MG63 (cell line): ENCODE measurements at regions not wholly inside any gene's neighbourhood (a gene's known extent, or its start where the extent isn't known, plus 50 kb on each side); places are given as distances from the start of the nearest gene placed in this dataset.

Experiments used
- DNase-seq: peaks from one replicate; pipeline ENCODE4 v3.0.0-alpha.2; 2020
- H3K27me3 ChIP-seq: fragments of 250-450 bp; sonication (Bioruptor Pico); 2 replicates; pipeline ENCODE4 v1.5.1; 2020; ENCODE audit warnings: mild to moderate bottlenecking, moderate library complexity
- H3K36me3 ChIP-seq: fragments of 250-450 bp; sonication (Bioruptor Pico); 2 replicates; pipeline ENCODE4 v1.5.1; 2020; ENCODE audit warnings: mild to moderate bottlenecking, moderate library complexity
- H3K4me3 ChIP-seq: fragments of 250-450 bp; sonication (Bioruptor Pico); 2 replicates; pipeline ENCODE4 v1.5.1; 2020; ENCODE audit warnings: mild to moderate bottlenecking, moderate library complexity
- H3K9me3 ChIP-seq: fragments of 250-450 bp; sonication (Bioruptor Pico); 2 replicates; pipeline ENCODE4 v1.5.1; 2020; ENCODE audit warnings: mild to moderate bottlenecking, moderate library complexity

DNA sequence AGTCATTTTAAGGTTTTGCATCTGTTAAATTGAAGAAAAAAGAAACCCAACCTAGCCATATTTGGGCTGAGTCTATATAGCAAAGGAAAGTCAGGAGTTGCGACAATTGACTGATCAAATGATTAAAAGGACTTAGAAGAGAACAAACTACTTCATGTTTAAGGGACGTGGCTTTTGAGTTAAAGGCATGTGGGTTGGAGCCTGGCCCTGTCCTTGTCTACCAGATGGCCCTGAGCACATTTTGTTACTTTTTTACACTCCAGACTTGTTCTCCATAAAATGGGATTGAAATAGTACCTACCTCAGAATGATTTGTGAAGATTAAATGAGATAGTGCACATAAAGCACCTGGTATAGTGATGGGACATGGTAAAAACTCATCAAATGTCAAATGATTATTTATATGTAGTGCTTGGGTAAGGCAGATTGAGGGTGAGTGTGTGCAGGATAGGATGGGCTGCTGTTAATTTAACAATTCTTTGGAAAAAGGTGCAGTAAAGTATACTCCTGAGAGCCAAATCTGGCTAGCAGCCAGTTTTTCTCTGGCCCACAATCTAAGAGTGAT lies 168.3 kb downstream of the KIF20B start:
- Histone ChIP-seq H3K27me3 (peaks cover 2% of the 10 kb centered on the region; the same call in 1 of the 2 replicates), H3K36me3 (no peaks in the 10 kb centered on the region), H3K9me3 (no peaks in the 10 kb centered on the region), H3K4me3 (no peak overlapping the region)
- DNase-seq: no peak

DNA sequence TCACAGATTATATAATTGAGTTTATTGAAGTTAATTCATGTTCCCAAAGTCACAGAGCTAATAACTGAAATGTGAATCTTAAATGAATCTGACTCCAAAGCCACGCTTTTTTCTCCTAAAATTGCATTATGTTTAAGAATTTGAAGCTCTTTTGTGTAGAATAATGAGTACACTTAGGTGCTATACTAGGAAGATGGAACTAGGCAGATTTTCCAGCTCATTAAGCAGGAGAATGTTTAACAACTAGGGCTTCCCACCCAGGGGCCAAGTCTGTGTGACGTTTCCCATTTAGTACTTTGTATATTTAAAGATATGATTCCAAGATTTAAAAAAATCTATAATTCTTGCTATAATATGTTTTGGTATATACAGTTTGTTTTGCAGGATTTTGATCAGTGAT lies 169.5 kb downstream of the KIF20B start:
- Histone ChIP-seq H3K36me3 (no peaks in the 10 kb centered on the region), H3K4me3 (no peak overlapping the region), H3K9me3 (no peaks in the 10 kb centered on the region), H3K27me3 (peaks cover 2% of the 10 kb centered on the region; the same call in 1 of the 2 replicates)
- DNase-seq: no peak

DNA sequence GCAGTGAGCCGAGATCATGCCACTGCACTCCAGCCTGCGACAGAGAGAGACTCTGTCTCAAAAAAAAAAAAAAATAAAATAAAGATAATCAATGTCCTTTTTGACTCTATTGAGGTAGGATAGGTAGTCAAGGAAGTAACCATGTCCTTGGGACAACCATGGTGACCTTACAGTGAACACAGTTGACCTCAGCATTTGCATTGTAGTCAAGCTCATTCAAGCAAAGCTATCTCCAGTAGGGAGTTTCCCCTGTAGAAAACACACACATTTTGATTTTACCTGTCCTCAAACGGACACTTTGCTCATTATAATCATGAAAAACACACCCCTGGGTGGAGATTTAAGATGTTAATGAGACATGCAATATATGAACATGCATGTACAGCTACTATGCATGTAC lies 171.7 kb downstream of the KIF20B start:
- Histone ChIP-seq H3K9me3 (no peaks in the 10 kb centered on the region), H3K4me3 (no peak overlapping the region), H3K36me3 (no peaks in the 10 kb centered on the region), H3K27me3 (peaks cover 2% of the 10 kb centered on the region; the same call in 1 of the 2 replicates)
- DNase-seq: no peak

DNA sequence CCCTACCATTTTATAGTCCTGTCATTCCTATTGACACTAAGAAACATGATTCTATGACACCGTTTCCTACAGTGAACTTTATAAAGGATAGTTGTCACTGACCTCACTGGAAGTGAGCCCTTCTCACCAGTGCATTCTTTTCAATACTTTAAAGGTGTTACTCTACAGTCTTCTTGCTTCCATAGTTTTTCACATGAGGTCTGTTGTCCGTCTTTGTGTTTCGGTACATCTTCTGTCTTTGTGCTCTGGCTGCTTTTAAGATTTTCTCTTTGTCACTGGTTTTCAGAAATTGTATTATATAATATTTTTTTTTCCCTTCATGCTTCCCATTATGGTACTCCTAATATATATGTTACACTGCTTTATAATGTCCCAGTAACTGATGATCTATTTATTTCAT lies 174.2 kb downstream of the KIF20B start:
- DNase-seq: no peak
- peaks cover 2% of the 10 kb centered on the region; the same call in 1 of the 2 replicates for H3K27me3 ChIP-seq
- no peaks in the 10 kb centered on the region for H3K36me3 ChIP-seq
- H3K4me3 ChIP-seq: no peak overlapping the region
- peaks cover 2% of the 10 kb centered on the region; the same call in 1 of the 2 replicates for H3K9me3 ChIP-seq

DNA sequence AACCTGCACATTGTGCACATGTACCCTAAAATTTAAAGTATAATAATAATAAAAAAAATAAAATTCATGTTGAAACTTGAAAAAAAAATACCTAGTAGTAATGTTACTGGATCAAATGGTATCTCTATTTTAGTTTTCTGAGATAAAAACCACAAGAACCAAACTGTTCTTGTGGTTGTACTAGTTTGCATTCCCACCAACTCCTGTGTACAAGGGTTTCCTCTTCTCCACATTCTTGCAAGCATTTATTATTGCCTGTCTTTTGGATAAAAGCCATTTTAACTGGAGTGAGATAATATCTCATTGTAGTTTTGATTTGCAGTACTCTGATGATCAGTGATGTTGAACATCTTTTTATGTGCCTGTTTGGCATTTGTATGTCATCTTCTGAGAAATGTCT lies 177.7 kb downstream of the KIF20B start:
- no peak for DNase-seq
- no peak overlapping the region for H3K4me3 ChIP-seq
- H3K27me3 ChIP-seq: 0 out of 2 replicates have a peak, but pooled peaks cover 2% of the 10 kb centered on the region
- H3K36me3 ChIP-seq: no peaks in the 10 kb centered on the region
- peaks cover 2% of the 10 kb centered on the region; the same call in 1 of the 2 replicates for H3K9me3 ChIP-seq

DNA sequence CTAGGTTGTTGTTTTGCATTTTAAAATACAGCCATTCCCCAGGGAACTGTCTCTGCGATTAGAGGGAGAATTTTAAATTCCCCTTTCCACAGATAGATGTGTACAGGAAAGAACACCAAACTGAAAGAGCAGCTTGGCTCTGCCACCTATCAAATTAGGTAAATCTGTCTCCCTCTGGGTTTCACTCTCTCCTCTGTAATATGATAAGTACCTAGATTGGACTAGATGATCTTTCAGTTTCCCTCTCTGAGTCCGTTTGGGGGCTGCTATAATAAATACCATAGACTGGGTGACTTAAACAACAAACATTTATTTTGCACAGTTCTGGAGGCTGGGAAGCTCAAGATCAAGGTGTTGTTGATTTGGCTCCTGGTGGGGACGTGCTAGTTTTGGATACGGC lies 186.0 kb downstream of the KIF20B start:
- H3K4me3 ChIP-seq: no peak overlapping the region
- H3K27me3 ChIP-seq: peaks cover 3% of the 10 kb centered on the region; the same call in 1 of the 2 replicates
- no peaks in the 10 kb centered on the region for H3K9me3 ChIP-seq
- DNase-seq: no peak
- no peaks in the 10 kb centered on the region for H3K36me3 ChIP-seq

DNA sequence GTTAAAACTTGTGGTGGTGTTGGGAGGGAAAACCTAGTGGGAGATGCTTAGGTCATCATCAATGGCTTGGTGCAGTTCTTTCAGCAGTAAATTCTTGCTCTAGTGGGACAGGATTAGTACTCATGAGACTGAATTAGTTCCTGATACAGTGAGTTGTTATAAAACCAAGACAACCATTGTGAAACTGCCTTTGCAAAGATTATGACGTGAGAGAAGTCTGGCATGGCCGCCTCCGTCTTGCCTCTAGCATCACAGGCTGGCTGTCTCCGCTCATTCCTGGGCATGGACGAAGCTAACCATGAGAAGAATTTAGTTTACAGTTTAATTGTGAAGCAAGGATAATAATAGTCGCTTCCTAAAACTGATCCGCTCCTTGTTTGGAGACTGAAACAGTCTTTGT lies 186.4 kb downstream of the KIF20B start:
- Histone ChIP-seq H3K9me3 (no peaks in the 10 kb centered on the region), H3K27me3 (peaks cover 3% of the 10 kb centered on the region; the same call in 1 of the 2 replicates), H3K36me3 (no peaks in the 10 kb centered on the region), H3K4me3 (no peak overlapping the region)
- no peak for DNase-seq

DNA sequence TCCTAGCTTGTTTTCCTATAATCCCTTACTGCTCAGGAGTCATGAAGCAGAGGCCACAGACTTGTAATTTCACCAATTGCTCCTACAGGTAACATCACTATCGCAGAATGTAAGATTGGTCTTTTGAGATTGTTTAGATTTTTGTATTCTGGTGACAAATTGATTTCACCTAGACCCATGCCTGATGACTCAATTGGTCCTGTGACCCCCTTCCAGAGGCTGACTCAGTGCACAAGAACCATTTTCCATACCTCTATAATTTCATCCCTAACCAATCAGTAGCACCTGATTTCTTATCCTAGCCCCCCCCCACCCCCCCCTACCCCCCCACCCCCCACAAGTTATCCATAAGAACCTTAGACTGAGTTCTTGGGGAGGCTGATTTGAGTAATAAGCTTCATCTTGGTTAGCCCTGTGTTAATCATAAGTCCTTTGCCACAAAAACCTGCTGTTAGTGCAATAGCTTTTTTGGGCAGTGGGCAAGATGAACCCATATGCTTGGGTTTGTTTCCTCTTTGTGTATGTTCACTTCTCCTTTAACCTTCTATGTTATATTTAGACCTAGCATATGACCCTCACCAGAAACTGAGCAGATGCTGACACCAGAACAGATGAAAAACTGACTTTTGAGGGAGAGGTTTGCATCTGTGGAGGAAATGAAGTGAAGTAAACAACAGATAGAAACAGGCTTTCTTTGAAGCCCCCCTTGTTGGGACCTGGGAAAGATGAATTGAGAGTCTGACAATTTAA lies 187.1 kb downstream of the KIF20B start:
- no peak overlapping the region for H3K4me3 ChIP-seq
- no peak for DNase-seq
- no peaks in the 10 kb centered on the region for H3K36me3 ChIP-seq
- peaks cover 3% of the 10 kb centered on the region; the same call in 1 of the 2 replicates for H3K27me3 ChIP-seq
- H3K9me3 ChIP-seq: no peaks in the 10 kb centered on the region

DNA sequence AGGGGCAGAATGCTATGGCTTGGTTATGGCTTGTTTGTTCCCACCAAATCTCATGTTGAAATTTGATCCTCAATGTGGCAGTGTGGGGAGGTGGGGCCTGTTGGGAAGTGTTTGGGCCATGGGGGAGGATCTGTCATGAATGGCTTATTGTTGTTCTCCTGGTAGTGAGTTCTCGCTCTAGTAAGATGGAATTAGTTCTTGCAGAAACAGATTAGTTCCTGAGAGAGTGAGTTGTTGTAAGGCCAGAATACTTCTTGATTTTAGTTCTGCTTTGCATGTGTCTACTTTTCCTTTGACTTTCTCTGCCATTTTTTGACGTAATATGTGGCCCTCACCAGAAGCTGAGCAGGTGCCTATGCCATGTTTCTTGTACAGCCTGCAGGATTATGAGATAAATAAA lies 188.2 kb downstream of the KIF20B start:
- DNase-seq: no peak
- no peaks in the 10 kb centered on the region for H3K36me3 ChIP-seq
- H3K9me3 ChIP-seq: no peaks in the 10 kb centered on the region
- peaks cover 3% of the 10 kb centered on the region; the same call in 1 of the 2 replicates for H3K27me3 ChIP-seq
- no peak overlapping the region for H3K4me3 ChIP-seq

DNA sequence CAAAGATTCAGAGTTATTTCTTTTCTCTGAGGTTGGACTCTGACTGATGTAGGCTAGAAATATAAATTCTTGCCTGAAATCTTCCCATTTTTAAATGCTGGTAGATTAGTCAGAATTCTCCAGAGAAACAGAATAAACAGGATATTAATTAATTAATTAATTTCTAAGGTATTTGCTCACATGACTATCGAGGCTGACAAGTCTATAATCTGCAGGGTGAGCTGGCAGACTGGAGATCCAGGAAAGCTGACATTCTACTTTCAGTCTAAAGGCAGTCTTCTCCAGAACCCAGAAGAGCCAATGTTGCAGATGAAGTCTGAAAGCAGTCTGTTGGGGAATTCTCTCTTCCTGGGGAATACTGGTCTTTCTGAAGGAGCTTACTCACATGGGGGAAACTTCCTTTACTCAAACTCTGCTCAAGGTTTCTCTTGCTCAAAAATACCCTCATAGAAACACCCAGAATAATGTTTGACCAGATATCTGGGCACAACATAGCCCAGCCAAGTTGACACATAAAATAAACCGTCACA lies 189.7 kb downstream of the KIF20B start:
- H3K4me3 ChIP-seq: no peak overlapping the region
- DNase-seq: no peak
- H3K9me3 ChIP-seq: no peaks in the 10 kb centered on the region
- H3K27me3 ChIP-seq: 0 out of 2 replicates have a peak, but pooled peaks cover 5% of the 10 kb centered on the region
- H3K36me3 ChIP-seq: no peaks in the 10 kb centered on the region

DNA sequence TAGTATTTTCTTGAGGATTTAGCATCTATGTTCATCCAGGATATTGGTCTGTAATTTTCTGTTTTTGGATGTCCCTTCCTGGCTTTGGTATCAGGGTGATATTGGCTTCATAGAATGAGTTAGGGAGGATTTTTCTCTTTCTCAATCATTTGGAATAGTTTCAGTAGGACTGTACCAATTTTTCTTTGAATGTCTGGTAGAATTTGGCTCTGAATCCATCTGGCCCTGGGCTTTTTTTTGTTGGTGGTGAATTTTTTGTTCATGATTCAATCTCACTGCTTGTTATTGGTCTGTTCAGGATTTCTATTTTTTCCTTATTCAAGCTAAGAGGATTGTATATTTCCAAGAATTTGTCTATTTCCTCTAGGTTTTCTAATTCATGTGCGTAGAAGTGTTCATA lies 192.7 kb downstream of the KIF20B start:
- H3K4me3 ChIP-seq: no peak overlapping the region
- 0 out of 2 replicates have a peak, but pooled peaks cover 2% of the 10 kb centered on the region for H3K27me3 ChIP-seq
- no peak for DNase-seq

DNA sequence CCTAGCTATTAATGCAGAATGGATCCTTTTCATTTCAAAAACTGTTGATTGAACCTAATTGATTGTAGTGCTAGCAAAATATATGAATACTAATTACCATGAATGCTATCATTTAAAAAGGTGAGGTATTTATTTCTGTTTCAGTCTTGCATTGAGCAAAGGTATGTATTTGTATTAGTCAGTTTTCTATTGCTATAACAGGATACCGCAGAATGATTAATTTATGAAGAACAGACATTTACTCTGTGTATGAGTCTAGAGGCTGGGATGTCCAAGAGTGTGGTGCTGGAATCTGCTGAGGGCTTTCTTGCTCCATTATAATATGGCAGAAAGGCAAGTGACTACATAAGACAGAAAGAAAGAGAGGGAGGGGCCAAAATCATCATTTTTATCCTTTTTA lies 199.2 kb downstream of the KIF20B start:
- H3K9me3 ChIP-seq: no peaks in the 10 kb centered on the region
- H3K36me3 ChIP-seq: no peaks in the 10 kb centered on the region
- H3K4me3 ChIP-seq: no peak overlapping the region
- 0 out of 2 replicates have a peak, but pooled peaks cover 2% of the 10 kb centered on the region for H3K27me3 ChIP-seq
- DNase-seq: no peak

More for the DNA sequence above, 192.7 kb downstream of the KIF20B start:
- no peaks in the 10 kb centered on the region for H3K36me3 ChIP-seq
- H3K9me3 ChIP-seq: no peaks in the 10 kb centered on the region

DNA sequence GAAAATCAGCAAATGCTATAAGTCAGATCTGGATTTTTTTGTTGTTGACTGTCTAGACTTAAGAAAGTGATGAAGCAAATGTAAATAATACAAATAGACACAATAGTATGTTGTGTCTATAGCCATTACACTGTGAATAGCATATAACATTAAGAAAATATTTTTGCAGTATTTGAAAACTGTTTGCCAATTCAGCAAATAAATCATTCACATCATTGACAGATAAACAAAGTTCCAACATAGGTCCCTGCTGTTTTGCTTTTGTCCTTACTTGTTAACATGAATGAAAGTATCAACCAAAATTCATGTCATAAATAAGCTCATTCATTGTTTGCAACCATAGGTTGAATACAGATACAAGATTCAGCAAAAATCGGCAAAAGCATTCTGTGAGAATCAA lies 200.5 kb downstream of the KIF20B start:
- Histone ChIP-seq H3K36me3 (no peaks in the 10 kb centered on the region), H3K27me3 (no peaks in the 10 kb centered on the region), H3K4me3 (no peak overlapping the region), H3K9me3 (no peaks in the 10 kb centered on the region)
- DNase-seq: no peak

DNA sequence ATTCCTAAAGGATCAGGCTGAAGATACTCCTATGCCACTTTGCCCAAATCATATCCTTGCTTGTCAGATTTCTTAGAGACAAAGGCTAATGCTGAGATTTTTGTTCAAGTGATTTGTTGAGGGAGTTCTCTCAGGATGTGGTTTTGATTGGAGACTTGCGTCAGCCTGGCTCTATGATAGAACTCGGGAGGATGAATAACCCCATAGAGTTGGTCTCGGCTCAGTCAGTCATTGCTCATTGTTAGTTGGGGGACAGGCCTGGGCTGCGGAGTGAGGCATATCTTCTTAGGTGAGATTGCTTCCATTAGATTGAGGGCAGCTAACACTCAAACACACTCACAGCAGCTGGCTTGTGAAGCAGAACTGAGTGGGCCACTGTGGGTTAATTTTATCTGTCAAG lies 203.4 kb downstream of the KIF20B start:
- H3K27me3 ChIP-seq: no peaks in the 10 kb centered on the region

DNA sequence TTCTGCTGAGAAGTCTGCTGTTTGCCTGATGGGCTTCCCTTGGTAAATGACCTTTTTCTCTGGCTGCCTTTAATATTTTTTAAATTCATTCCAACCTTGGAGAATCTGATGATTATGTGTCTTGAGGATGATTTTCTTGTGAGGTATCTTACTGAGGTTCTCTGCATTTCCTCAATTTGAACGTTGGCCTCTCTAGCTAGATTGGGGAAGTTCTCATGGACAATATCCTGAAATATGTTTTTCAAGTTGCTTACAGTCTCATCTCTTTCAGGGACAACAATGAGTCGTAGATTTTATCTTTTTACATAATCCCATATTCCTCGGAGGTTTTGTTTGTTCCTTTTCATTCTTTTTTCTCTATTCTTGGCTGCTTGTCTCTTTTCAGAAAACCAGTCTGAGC lies 208.4 kb downstream of the KIF20B start:
- H3K36me3 ChIP-seq: no peaks in the 10 kb centered on the region
- no peak overlapping the region for H3K4me3 ChIP-seq
- DNase-seq: no peak
- no peaks in the 10 kb centered on the region for H3K27me3 ChIP-seq
- H3K9me3 ChIP-seq: no peaks in the 10 kb centered on the region

More for the DNA sequence above, 203.4 kb downstream of the KIF20B start:
- no peak overlapping the region for H3K4me3 ChIP-seq
- H3K36me3 ChIP-seq: no peaks in the 10 kb centered on the region
- no peak for DNase-seq
- H3K9me3 ChIP-seq: no peaks in the 10 kb centered on the region

DNA sequence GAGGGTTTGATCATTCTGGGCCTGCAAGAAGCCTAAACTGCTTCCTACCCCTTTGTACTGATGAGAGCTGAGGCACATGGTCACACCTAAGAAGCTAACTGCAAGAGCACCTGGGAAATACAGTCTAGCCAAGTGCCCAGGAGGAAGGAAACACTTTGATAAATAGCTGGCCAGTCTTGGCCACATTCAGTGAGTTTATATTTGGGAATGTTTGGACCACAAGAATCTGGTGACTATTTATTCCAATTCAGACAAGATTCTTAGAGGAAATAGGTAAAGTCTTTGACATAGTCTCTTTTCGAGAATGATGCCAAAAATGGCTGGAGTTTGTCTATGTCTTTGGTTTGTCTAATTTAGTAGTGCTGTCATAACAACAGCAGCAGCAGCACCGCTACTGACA lies 213.6 kb downstream of the KIF20B start:
- H3K36me3 ChIP-seq: no peaks in the 10 kb centered on the region
- no peaks in the 10 kb centered on the region for H3K27me3 ChIP-seq
- no peaks in the 10 kb centered on the region for H3K9me3 ChIP-seq
- no peak for DNase-seq
- H3K4me3 ChIP-seq: no peak overlapping the region

DNA sequence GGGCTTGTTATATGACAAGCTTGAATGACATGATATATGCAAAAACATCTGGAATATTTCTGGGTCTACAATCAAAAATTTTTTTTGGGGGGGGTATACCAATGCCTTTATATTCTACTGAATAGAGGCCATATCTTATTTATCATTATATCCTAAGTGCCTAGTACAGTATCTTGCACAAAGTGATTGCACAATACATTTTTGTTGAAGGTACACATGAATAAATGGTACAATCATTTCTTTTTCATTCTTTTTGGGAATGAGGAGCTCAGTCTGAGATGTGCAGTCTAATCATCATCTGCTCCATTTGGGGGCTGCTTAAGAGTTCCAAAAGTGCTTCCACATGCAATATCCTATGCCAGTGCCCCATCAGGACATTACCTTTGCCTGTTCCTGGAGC lies 214.6 kb downstream of the KIF20B start:
- no peak for DNase-seq
- Histone ChIP-seq H3K9me3 (no peaks in the 10 kb centered on the region), H3K4me3 (no peak overlapping the region), H3K27me3 (no peaks in the 10 kb centered on the region), H3K36me3 (no peaks in the 10 kb centered on the region)
